Liver (tissue), 8 donors: ENCODE measurements at regions not wholly inside any gene's neighbourhood (a gene's known extent, or its start where the extent isn't known, plus 50 kb on each side); places are given as distances from the start of the nearest gene placed in this dataset.

ENCODE experiments used
- DNase-seq: peaks from one replicate; pipeline ENCODE4 v3.0.0-alpha.2; 2017; ENCODE audit warnings: low spot score
- H3K27ac ChIP-seq, 2 donors: one replicate each; pipeline ENCODE4 v1.7.0; 2013; ENCODE audit warnings: inconsistent platforms in 2 of 2, low read length in 2 of 2, control low read depth in 1 of 2, low read depth in 1 of 2, mild to moderate bottlenecking in 1 of 2
- H3K27me3 ChIP-seq, 4 donors: one replicate each; pipeline versions ENCODE4 v1.6.1 to v1.7.0; 2013; ENCODE audit warnings: low read length in 3 of 4, inconsistent platforms in 1 of 4, mild to moderate bottlenecking in 1 of 4, moderate library complexity in 1 of 4; ENCODE audit not compliant: control insufficient read depth in 4 of 4, insufficient read depth in 4 of 4
- H3K36me3 ChIP-seq, 4 donors: one replicate each; pipeline versions ENCODE4 v1.6.1 to v1.7.0; 2013; ENCODE audit warnings: low read length in 3 of 4, mild to moderate bottlenecking in 3 of 4, low read depth in 1 of 4, moderate library complexity in 1 of 4; ENCODE audit not compliant: control insufficient read depth in 4 of 4, insufficient read depth in 3 of 4
- H3K4me1 ChIP-seq, 4 donors: one replicate each; pipeline versions ENCODE4 v1.6.1 to v1.7.0; 2013; ENCODE audit warnings: low read length in 3 of 4, mild to moderate bottlenecking in 3 of 4, moderate library complexity in 1 of 4; ENCODE audit not compliant: control insufficient read depth in 4 of 4, insufficient read depth in 4 of 4
- H3K4me3 ChIP-seq, 3 donors: one replicate each; pipeline versions ENCODE4 v1.6.1 to v1.7.0; 2013; ENCODE audit warnings: low read length in 3 of 3, control low read depth in 1 of 3, low read depth in 1 of 3, mild to moderate bottlenecking in 1 of 3
- H3K9ac ChIP-seq, 2 donors: one replicate each; pipeline ENCODE4 v1.7.0; 2013; ENCODE audit warnings: low read length in 2 of 2, mild to moderate bottlenecking in 2 of 2, moderate library complexity in 2 of 2, control low read depth in 1 of 2, low read depth in 1 of 2
- H3K9me3 ChIP-seq, 4 donors: one replicate each; pipeline versions ENCODE4 v1.6.1 to v1.7.0; 2013; ENCODE audit warnings: low read length in 3 of 4; ENCODE audit not compliant: control insufficient read depth in 4 of 4
- ATF3 ChIP-seq: IDR thresholded peaks from 2 replicates; pipeline ENCODE4 v1.6.1; 2016; ENCODE audit warnings: antibody characterized with exemption
- CTCF ChIP-seq: fragments of 150-350 bp; IDR thresholded peaks from 2 replicates; pipeline ENCODE4 v1.5.1; 2017; ENCODE audit warnings: improper control_type of control experiment, low read depth, low read length; ENCODE audit not compliant: missing input control
- EGR1 ChIP-seq, 2 donors: IDR thresholded peaks; 2 replicates each; pipeline ENCODE4 v1.6.1; 2016 to 2018; ENCODE audit warnings: antibody characterized with exemption in 2 of 2, low read depth in 2 of 2
- FOXA1 ChIP-seq: IDR thresholded peaks from 2 replicates; pipeline ENCODE4 v1.6.1; 2016; ENCODE audit warnings: antibody characterized with exemption
- FOXA2 ChIP-seq: IDR thresholded peaks from 2 replicates; pipeline ENCODE4 v1.6.1; 2016; ENCODE audit warnings: antibody characterized with exemption
- HNF4A ChIP-seq, 2 donors: conservative IDR thresholded peaks; 2 replicates each; pipeline ENCODE4 v1.6.1; 2016; ENCODE audit warnings: antibody characterized with exemption in 2 of 2, mild to moderate bottlenecking in 2 of 2
- JUND ChIP-seq, 2 donors: IDR thresholded peaks; 2 replicates each; pipeline ENCODE4 v1.6.1; 2016; ENCODE audit warnings: antibody characterized with exemption in 2 of 2
- MAX ChIP-seq: IDR thresholded peaks from 2 replicates; pipeline ENCODE4 v1.6.1; 2016; ENCODE audit warnings: antibody characterized with exemption
- NR2F2 ChIP-seq: IDR thresholded peaks from 2 replicates; pipeline ENCODE4 v1.6.1; 2016; ENCODE audit warnings: antibody characterized with exemption
- RAD21 ChIP-seq, 2 donors: IDR thresholded peaks; 2 replicates each; pipeline ENCODE4 v1.6.1; 2016; ENCODE audit warnings: antibody characterized with exemption in 2 of 2, mild to moderate bottlenecking in 2 of 2
- REST ChIP-seq: IDR thresholded peaks from 2 replicates; pipeline ENCODE4 v1.6.1; 2016; ENCODE audit warnings: antibody characterized with exemption, mild to moderate bottlenecking
- SP1 ChIP-seq: IDR thresholded peaks from 2 replicates; pipeline ENCODE4 v1.6.1; 2018; ENCODE audit warnings: antibody characterized with exemption, mild to moderate bottlenecking
- YY1 ChIP-seq: IDR thresholded peaks from 2 replicates; pipeline ENCODE4 v1.6.1; 2016; ENCODE audit warnings: antibody characterized with exemption, mild to moderate bottlenecking
- WGBS: extraction: QIAGEN DNeasy Blood & Tissue Kit; methylation state at CpG from one replicate; pipeline ENCODE4 v1.1.7; 2013; 5-methylcytosine and 5-hydroxymethylcytosine counted together
- TF ChIP-seq, protein P1 (sequence below): IDR thresholded peaks from 2 replicates; pipeline ENCODE4 v1.6.1; 2016; ENCODE audit warnings: antibody characterized with exemption
- donor health status: healthy.
- donor health status: healthy.
- donor health status: healthy.
- donor health status: healthy.
- donor health status: healthy.

- no peaks in the 10 kb centered on the region for H3K4me1 ChIP-seq
- H3K9ac ChIP-seq = no peak overlapping the region
- H3K27ac ChIP-seq = no peak overlapping the region
- WGBS = 67% methylated on average over 3 of the region's 3 CpGs
- TF ChIP-seq JUND (IDR thresholded peaks at IDR 0.05) (no peak), ATF3 (no peak), NR2F2 (no peak), CTCF (no peak), REST (no peak), MAX (no peak), RAD21 (IDR thresholded peaks at IDR 0.05) (no peak), YY1 (no peak), SP1 (no peak), FOXA2 (no peak), EGR1 (IDR thresholded peaks at IDR 0.05; ENCODE audit: low read depth in 2 of 2) (no peak), HNF4A (conservative IDR thresholded peaks at IDR 0.05) (no peak), FOXA1 (no peak)
- TF ChIP-seq, protein P1, sequence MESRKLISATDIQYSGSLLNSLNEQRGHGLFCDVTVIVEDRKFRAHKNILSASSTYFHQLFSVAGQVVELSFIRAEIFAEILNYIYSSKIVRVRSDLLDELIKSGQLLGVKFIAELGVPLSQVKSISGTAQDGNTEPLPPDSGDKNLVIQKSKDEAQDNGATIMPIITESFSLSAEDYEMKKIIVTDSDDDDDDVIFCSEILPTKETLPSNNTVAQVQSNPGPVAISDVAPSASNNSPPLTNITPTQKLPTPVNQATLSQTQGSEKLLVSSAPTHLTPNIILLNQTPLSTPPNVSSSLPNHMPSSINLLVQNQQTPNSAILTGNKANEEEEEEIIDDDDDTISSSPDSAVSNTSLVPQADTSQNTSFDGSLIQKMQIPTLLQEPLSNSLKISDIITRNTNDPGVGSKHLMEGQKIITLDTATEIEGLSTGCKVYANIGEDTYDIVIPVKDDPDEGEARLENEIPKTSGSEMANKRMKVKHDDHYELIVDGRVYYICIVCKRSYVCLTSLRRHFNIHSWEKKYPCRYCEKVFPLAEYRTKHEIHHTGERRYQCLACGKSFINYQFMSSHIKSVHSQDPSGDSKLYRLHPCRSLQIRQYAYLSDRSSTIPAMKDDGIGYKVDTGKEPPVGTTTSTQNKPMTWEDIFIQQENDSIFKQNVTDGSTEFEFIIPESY = no peak
- no peak for DNase-seq
- no peaks in the 10 kb centered on the region for H3K36me3 ChIP-seq
- no peaks in the 10 kb centered on the region for H3K27me3 ChIP-seq
- no peak overlapping the region for H3K4me3 ChIP-seq
- H3K9me3 ChIP-seq = no peaks in the 10 kb centered on the region
These were observed 59.1 kb upstream of the CTNNB1 start for GRCh38 chr3:41140242-41140641.

- no peak for TF ChIP-seq FOXA2
- no peaks in the 10 kb centered on the region for H3K4me1 ChIP-seq
- no peak overlapping the region for H3K9ac ChIP-seq
- H3K36me3 ChIP-seq = no peaks in the 10 kb centered on the region
- H3K4me3 ChIP-seq = no peak overlapping the region
- no peak for DNase-seq
- H3K27ac ChIP-seq = no peak overlapping the region
- H3K9me3 ChIP-seq = peaks cover 0 to 7% (median 3%) of the 10 kb centered on the region in 4 donors
- 89% methylated on average over 7 of the region's 7 CpGs for WGBS
- H3K27me3 ChIP-seq = peaks cover 0 to 2% (median 0%) of the 10 kb centered on the region in 4 donors
These were observed 57.7 kb upstream of the CTNNB1 start for GRCh38 chr3:41141433-41142167.
